NOMO-1 treated with DMSO at 0.1 percent for 48 hours (cell line): ENCODE measurements at regions not wholly inside any gene's neighbourhood (a gene's known extent, or its start where the extent isn't known, plus 50 kb on each side); places are given as distances from the start of the nearest gene placed in this dataset.
A peak's percentile ranks its signal among the peaks of the same experiment; 100 is the strongest.
"Not testable (repeated sequence)": the region's sequence is repeated elsewhere in the genome, so short reads cannot be mapped to it uniquely, and the experiment has no call there.

ENCODE experiments used
- DNase-seq: peaks from one replicate; lab custom pipeline; 2025; ENCODE audit not compliant: unreplicated experiment; lab: John Stamatoyannopoulos, UW

DNA sequence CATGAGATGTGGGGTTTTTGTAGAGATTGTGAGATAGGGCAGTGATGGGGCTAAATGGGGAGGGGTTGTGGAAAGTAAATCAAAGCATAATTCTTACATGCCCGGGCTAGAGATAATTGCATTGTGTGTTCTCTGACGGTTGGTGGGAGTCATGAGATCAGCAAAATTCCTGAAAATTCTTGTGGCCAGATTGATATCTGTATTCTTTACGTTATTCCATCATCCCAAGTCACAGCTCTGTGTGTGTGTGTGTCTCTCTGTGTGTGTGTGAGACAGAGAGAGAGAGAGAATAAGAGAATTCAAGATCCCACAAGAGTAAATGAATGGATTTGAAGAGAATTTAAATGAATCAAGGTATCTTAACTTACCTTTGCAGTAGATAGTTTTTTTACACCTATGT, 138.6 kb upstream of the ARHGAP20 start:
- DNase-seq: no peak

DNA sequence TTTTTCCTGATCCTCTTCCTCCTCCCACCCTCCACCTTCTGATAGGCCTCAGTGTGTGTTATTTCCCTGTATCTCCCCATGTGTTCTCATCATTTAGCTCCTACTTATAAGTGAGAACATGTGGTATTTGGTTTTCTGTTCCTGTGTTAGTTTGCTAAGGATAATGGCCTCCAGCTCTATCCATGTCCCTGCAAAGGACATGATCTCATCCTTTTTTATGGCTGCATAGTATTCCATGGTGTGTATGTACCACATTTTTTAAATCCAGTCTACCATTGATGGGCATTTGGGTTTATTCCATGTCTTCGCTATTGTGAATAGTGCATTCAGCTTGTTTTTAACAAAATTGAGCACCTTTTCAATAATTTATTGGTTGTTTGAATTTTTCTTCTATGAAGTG, 130.8 kb upstream of the ARHGAP20 start:
- not testable (repeated sequence) for DNase-seq

DNA sequence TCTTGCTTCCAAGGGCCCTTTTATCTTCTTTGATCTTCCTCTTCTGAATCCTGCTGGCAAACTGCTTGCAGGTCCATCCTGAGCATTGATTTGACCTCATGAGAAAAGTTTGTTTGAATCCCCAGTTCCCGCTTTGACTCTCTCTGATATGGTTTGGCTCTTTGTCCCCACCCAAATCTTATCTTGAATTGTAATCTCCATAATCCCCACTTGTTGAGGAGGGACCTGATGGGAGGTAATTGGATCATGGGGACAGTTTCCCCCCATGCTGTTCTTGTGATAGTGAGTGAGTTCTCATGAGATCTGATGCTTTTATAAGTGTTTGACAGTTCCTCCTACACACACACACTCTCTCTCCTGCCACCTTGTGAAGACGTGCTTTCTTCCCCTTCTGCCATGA, 126.6 kb upstream of the ARHGAP20 start:
- DNase-seq: no peak

- no peak for DNase-seq
Observed at GRCh38 chr11:110837603-110838002, 125.4 kb upstream of the ARHGAP20 start.

DNA sequence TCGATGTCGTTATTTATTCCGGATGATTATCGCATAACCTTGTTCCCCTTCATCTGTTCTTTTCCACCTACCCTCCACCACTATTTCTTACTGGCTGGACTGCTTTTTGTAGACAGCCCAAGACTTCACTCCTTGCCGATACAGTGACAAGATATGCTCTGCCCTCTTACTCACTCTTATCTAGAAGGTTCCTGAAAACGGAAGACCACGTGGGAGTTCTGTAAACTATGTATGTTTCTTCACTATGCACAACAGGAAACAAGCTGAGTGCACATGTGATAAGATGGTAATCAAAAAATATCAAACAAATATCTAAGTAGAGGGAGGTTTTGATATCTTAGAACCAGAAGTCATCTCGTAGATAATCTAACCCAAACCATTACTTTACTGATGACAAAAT, 122.9 kb upstream of the ARHGAP20 start:
- no peak for DNase-seq

DNA sequence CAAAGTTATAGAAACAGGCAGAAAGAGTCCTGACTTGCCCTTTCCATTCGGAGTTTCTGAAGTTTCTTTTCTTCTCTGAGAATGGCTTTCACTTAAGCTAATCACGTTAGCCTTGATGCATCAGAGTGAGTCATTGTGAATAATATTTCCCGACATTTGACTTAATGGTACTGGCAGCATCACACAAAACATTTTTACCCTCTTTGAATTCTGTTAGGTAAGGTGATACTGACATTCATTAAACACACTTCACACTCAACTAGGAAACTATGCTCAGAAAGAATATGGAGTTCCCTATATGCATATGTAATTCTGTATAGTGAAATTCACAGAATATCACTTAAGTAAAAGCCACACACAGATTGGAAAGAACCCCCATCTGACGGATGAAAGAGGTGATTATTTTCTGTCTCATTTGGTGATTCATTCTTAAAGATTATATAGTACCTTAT, 120.8 kb upstream of the ARHGAP20 start:
- DNase-seq: no peak

DNA sequence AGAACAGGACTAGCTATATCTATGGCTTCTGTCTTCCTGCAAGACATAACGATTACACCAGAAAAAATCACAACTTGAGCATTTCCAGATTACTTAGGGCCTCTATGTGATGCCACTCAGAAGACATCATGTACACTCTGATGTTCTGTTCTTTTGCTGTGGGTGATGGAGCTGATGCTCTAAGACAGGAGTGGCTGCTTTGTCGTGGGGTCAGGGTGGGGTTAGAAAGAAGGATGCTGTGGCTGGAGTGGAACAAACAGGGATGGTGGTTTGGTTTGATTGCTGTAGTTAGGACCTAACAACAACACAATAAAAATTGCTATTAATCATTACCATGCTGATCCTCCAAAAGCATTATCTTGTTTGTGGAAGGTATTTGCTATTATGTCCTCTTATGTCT, 120.3 kb upstream of the ARHGAP20 start:
- no peak for DNase-seq

GRCh38 chr11:110832080-110832479, 119.8 kb upstream of the ARHGAP20 start:
- no peak for DNase-seq

DNA sequence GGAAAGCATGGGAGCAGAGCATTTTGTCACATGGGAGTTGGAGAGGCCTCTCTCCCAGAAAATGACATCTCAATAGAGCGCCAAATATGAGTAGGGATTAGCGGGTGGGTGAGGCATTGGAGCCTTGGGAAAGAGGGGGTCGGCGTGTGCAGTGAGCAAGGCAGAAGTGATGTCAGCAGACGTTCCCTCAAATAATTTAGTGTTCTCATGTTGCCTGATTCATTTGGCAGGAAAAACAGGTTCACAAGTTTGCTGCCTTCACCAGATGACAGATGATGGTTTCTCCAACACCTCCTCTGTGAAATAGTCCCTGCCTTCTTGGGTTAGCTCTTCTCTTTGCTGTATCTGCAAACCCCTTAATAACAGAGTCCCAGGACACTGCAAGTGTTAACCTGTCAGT, 118.5 kb upstream of the ARHGAP20 start:
- no peak for DNase-seq

- no peak for DNase-seq
Observed at GRCh38 chr11:110830344-110830743, 118.1 kb upstream of the ARHGAP20 start.

DNA sequence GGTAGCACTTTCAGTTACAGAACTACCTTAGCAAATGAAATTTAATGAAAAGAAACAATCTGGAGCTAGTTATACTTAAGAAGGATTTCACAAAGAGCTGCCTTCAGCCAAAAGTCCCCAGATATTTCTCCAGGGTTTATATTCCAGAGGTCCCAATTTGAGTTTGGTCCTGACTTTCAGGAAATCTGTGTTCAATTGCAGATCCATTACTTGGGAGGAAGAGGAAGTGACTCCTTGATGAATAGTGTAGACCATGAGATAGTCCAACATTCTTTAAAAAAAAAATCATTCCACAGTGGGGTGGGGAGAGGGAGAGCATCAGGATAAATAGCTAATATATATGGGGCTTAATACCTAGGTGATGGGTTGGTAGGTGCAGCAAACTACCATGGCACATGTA, 117.6 kb upstream of the ARHGAP20 start:
- no peak for DNase-seq

DNA sequence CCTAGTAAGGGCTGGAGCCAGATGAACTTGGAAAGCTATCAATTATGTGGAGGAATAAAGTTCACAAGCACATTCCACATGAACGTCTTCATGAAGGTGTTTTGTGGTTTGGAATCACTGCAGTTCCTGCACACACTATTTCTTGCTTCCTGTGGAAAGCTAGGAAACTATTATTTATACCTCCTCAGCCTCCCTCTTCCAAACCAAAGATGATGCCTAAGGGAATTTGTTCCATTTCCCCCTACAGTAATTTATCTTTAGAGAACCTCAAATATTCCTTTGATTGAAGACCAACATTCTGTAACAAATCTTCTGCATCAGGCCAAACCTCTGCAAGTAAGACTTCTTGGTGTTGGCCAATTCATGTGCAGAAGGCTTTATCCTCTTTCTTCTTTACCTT, 115.8 kb upstream of the ARHGAP20 start:
- no peak for DNase-seq

DNA sequence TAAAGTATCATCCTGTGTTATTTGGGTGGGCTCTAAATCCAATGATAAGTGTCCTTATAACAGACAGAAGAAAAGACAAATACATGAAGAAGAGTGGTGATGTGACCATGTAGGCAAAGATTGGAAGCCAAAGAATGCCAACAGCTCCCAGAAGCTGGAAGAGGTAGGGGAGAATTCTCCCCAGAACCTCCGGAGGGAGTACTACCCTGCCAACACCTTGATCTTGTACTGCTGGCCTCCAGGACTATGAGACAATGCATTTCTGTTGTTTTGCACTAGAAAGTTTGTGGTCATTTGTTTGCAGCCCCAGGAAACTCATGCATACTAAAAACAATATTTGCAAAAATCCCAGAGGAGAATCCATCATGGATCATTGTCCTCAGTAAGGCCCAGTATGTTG, 115.0 kb upstream of the ARHGAP20 start:
- no peak for DNase-seq

DNA sequence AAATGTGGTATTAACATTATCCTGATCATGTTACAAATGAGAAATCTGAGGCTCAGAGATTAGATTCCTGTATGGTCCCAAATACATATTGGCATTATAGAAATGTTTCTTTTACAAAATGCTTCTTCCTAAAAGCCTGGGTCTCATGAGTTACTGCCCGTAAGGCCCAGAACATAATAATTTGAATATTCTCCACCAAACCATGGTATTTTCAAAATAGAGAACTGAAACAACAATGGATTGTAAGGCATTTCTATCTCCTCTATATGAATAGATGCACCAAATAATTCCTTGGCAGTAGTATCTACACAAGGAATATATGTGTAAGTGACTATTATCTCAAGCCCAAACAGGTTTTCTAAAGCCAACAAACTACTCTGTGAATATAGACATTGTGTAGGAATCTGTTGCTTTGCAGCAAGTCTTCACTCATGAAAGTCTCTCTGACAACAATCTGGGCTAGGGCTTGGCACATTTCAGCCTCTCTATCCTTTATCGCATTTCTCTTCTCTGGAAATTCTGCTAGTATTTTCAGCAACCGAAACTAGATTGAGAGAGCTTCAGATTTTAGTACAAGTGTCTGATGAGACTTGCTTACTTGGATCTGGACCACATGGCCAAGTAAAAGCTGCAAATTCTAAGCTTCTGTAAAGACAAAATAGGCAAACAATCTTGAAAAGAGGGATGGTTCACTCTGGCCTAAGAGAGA, 112.8 kb upstream of the ARHGAP20 start:
- DNase-seq: no peak

- DNase-seq: peak; percentile 78
Observed at GRCh38 chr11:110818032-110818687, 105.9 kb upstream of the ARHGAP20 start.

GRCh38 chr11:110812086-110812733, 100.0 kb upstream of the ARHGAP20 start:
- DNase-seq: peak; percentile 38

- no peak for DNase-seq
Observed at GRCh38 chr11:110809417-110810199, 97.4 kb upstream of the ARHGAP20 start.

- DNase-seq: peak; percentile 5
Observed at GRCh38 chr11:110808248-110808647, 96.0 kb upstream of the ARHGAP20 start.

GRCh38 chr11:110807801-110808200, 95.6 kb upstream of the ARHGAP20 start:
- DNase-seq: no peak

DNA sequence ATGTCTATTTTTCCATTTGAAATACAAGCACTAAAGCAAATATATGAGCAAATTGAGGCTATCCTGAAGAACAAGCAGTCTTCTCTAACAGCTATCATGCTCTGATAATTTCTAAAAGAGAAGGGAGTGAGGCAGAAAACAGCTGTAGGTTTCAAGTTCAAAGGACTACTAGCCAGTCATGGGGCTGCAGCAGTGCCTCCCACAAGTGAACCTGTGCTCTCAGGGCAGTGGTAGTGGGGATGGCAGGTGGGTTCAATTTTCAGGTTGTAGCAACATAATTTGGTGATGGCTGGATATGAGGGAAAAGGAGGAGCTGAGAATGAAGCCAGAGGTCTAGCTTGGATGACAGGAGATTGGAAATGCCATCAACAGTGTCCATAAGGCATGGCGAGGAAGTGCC, 93.5 kb upstream of the ARHGAP20 start:
- DNase-seq: no peak

- DNase-seq: no peak
Observed at GRCh38 chr11:110802162-110802561, 89.9 kb upstream of the ARHGAP20 start.
